ENCODE measurements at regions not wholly inside any gene's neighbourhood (a gene's known extent, or its start where the extent isn't known, plus 50 kb on each side); places are given as distances from the start of the nearest gene placed in this dataset.

DNA sequence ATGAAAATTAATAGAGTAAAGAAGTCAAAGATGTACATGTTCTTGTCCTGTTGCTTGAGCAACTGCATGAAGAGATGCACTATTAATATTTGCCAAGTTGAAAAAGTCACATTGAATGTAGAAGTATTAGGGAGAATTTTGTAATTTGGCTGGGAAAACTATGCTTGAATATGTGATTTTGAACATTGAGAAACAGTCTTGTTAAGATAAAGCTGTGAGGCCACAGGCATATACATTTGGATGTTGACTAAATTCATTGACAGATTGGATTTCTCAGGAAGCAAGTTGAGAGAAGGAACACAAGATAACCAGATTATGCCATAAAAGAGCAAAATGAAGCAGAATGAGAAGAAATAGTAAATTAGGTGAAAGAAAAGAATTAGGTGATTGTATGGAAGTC, 1777.5 kb upstream of the PCDH7 start:
- Histone ChIP-seq H3K27me3 (ENCODE audit: control insufficient read depth, insufficient read depth, low read length, poor library complexity, severe bottlenecking) (no peaks in the 10 kb centered on the region), H3K27ac (ENCODE audit: insufficient read depth, low read depth, low read length, poor library complexity, severe bottlenecking) (no peak overlapping the region)

DNA sequence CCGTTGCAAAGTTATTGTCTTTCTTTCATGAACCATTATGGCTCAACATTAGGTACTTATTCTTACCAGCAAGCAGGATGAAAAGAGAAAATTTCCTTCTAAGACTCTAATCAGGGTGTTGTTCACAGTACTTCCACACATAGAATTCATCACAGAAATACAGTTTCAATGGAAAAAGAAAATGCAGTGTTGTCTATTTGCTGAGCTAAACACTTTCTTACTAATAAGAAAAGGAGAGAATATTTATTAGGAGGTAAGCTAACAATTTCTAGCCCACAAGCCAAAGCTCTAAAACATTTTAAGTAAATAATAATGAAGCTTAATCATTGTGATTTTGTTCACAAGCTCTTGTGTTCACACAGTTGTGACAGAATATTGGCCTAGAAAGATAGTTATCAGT, 1772.8 kb upstream of the PCDH7 start:
- Histone ChIP-seq H3K9me3 (ENCODE audit: control insufficient read depth, low read length) (no peaks in the 10 kb centered on the region), H3K4me3 (ENCODE audit: insufficient read depth, low read depth, low read length) (no peak overlapping the region), H3K4me1 (ENCODE audit: control insufficient read depth, insufficient read depth, low read length) (no peaks in the 10 kb centered on the region), H3K36me3 (ENCODE audit: control insufficient read depth, insufficient read depth, low read length) (no peaks in the 10 kb centered on the region), H3K27ac (ENCODE audit: insufficient read depth, low read depth, low read length, poor library complexity, severe bottlenecking) (no peak overlapping the region), H3K27me3 (ENCODE audit: control insufficient read depth, insufficient read depth, low read length, poor library complexity, severe bottlenecking) (no peaks in the 10 kb centered on the region)
- 86 to 100% methylated on average over 1 of the region's 1 CpG for WGBS, 2 experiments

More for the DNA sequence above, 1777.5 kb upstream of the PCDH7 start:
- Histone ChIP-seq H3K9me3 (ENCODE audit: control insufficient read depth, low read length) (no peaks in the 10 kb centered on the region), H3K4me1 (ENCODE audit: control insufficient read depth, insufficient read depth, low read length) (no peaks in the 10 kb centered on the region), H3K4me3 (ENCODE audit: insufficient read depth, low read depth, low read length) (no peak overlapping the region), H3K36me3 (ENCODE audit: control insufficient read depth, insufficient read depth, low read length) (no peaks in the 10 kb centered on the region)

DNA sequence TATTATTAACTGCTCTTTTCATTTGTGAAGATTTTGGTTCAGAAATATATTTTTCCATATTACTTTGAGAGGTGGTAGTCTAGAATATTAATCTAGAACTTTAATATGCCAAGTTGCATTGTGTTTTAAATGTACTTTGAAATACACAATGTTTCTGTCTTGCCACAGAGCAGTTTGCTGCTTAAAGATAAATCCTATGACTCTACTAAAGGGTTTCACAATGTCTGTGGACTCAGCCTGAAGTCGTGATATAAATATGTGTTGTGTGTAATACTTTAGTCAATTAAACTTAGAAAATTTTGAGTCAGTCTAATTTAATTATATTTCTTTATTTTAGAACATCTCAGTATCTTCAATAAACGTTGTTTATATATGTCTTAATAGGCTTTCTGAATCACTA, 1771.7 kb upstream of the PCDH7 start:
- no peaks in the 10 kb centered on the region for H3K9me3 ChIP-seq (ENCODE audit: control insufficient read depth, low read length)
- H3K4me3 ChIP-seq (ENCODE audit: insufficient read depth, low read depth, low read length): no peak overlapping the region
- H3K27me3 ChIP-seq (ENCODE audit: control insufficient read depth, insufficient read depth, low read length, poor library complexity, severe bottlenecking): no peaks in the 10 kb centered on the region
- no CpG with 5 or more reads among the region's 2 CpGs for WGBS, 2 experiments
- H3K27ac ChIP-seq (ENCODE audit: insufficient read depth, low read depth, low read length, poor library complexity, severe bottlenecking): no peak overlapping the region
- H3K4me1 ChIP-seq (ENCODE audit: control insufficient read depth, insufficient read depth, low read length): no peaks in the 10 kb centered on the region
- H3K36me3 ChIP-seq (ENCODE audit: control insufficient read depth, insufficient read depth, low read length): no peaks in the 10 kb centered on the region

DNA sequence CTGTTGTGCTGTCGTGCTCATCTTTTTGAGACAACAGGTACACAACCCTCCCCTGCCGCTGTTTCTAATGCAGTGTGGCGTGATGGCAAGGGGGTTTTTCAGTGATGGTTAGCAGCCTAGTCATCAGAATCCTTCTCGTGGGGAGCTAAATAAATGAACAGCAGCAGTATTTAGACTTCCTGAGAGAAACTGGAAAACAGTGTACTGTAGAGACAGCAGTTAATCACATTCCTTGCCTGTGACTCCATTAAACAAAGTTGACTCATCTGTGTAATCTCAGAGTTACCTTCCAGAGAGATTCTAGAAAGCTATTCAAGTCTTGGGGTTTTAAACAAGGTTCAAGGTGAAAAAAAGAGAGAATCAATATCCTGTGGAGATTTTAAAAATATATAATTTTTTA, 1753.2 kb upstream of the PCDH7 start:
- Histone ChIP-seq H3K9me3 (ENCODE audit: control insufficient read depth, low read length) (no peaks in the 10 kb centered on the region), H3K4me3 (ENCODE audit: insufficient read depth, low read depth, low read length) (no peak overlapping the region), H3K4me1 (ENCODE audit: control insufficient read depth, insufficient read depth, low read length) (no peaks in the 10 kb centered on the region), H3K36me3 (ENCODE audit: control insufficient read depth, insufficient read depth, low read length) (no peaks in the 10 kb centered on the region), H3K27me3 (ENCODE audit: control insufficient read depth, insufficient read depth, low read length, poor library complexity, severe bottlenecking) (no peaks in the 10 kb centered on the region), H3K27ac (ENCODE audit: insufficient read depth, low read depth, low read length, poor library complexity, severe bottlenecking) (no peak overlapping the region)
- WGBS, 2 experiments: 85 to 89% methylated on average over 4 of the region's 4 CpGs

DNA sequence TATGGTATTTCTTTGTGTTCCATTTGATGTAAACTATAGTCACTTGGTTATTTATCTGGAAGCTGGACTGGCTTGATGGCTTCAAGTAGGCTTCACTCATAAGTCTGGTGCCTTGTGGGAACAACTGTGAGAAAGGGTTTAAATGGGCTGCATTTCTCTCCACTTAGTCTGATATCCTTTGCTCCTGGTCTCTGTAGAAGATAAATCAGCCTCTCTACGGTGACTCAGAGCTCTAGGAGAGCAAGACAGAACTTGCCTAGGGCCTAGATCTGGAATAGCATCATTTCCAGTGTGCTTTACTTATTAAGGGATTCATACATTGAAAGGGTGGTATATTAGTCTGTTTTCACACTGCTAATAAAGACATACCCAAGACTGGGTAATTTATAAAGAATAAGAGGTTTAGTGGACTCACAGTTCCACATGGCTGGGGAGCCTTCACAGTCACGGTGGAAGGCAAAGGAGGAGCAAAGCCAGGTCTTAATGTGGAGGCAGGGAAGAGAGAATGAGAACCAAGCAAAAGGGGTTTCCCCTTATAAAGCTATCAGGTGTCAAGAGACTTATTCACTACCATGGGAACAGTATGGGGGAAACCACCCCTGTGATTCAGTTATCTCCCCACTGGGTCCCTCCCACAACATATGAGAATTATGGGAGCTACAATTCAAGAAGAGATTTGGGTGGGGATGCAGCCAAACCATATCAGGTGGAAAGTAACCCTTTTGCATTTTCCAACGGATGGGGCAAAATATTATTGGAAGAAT, 1746.4 kb upstream of the PCDH7 start:
- WGBS, 2 experiments: 62% methylated on average over 3 of the region's 3 CpGs
- Histone ChIP-seq H3K4me3 (ENCODE audit: insufficient read depth, low read depth, low read length) (no peak overlapping the region), H3K27me3 (ENCODE audit: control insufficient read depth, insufficient read depth, low read length, poor library complexity, severe bottlenecking) (no peaks in the 10 kb centered on the region), H3K4me1 (ENCODE audit: control insufficient read depth, insufficient read depth, low read length) (no peaks in the 10 kb centered on the region), H3K9me3 (ENCODE audit: control insufficient read depth, low read length) (no peaks in the 10 kb centered on the region), H3K36me3 (ENCODE audit: control insufficient read depth, insufficient read depth, low read length) (no peaks in the 10 kb centered on the region), H3K27ac (ENCODE audit: insufficient read depth, low read depth, low read length, poor library complexity, severe bottlenecking) (no peak overlapping the region)

DNA sequence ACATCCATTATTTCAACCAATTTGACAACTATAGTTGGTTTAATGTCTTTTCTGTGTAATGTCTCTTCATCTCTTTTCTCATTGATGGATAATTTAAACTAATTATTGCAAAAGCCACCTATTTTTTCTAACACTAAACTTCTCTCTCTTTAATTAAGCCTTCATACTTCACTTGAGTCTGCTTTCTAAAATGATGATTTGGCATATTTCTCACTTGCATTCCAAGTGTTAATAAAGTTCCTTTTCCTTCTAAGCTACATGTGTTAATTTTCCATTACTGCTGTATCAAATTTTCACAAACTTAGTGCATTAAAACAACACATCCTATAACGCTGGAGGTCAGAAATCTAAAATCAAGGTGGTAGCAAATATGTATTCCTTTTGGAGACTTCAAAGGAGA, 1743.8 kb upstream of the PCDH7 start:
- H3K4me1 ChIP-seq (ENCODE audit: control insufficient read depth, insufficient read depth, low read length): no peaks in the 10 kb centered on the region
- no peaks in the 10 kb centered on the region for H3K27me3 ChIP-seq (ENCODE audit: control insufficient read depth, insufficient read depth, low read length, poor library complexity, severe bottlenecking)
- no peaks in the 10 kb centered on the region for H3K36me3 ChIP-seq (ENCODE audit: control insufficient read depth, insufficient read depth, low read length)
- no peak overlapping the region for H3K27ac ChIP-seq (ENCODE audit: insufficient read depth, low read depth, low read length, poor library complexity, severe bottlenecking)
- no peak overlapping the region for H3K4me3 ChIP-seq (ENCODE audit: insufficient read depth, low read depth, low read length)
- no peaks in the 10 kb centered on the region for H3K9me3 ChIP-seq (ENCODE audit: control insufficient read depth, low read length)
- WGBS, 2 experiments: 89 to 100% methylated on average over 1 of the region's 1 CpG

DNA sequence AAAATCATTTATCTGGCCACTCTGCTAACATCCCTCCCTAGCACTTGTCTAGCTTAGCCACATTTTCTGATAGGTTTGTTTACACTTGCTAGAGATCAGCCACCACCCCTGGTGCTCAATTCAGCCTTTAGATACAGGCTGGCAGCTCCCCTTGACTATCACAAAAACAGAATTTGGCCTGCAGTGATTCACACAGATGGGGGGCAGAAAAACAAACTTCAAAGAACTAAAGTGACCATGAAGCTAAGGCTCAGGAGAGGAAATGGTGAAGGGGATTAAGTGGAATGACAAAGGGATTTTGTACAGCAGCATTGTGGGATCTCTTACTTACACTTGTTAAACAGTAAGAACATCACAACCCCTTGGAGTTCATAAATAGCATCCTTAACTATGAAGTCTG, 1718.0 kb upstream of the PCDH7 start:
- Histone ChIP-seq H3K36me3 (ENCODE audit: control insufficient read depth, insufficient read depth, low read length) (no peaks in the 10 kb centered on the region), H3K27me3 (ENCODE audit: control insufficient read depth, insufficient read depth, low read length, poor library complexity, severe bottlenecking) (peaks cover 82% of the 10 kb centered on the region), H3K4me3 (ENCODE audit: insufficient read depth, low read depth, low read length) (no peak overlapping the region), H3K27ac (ENCODE audit: insufficient read depth, low read depth, low read length, poor library complexity, severe bottlenecking) (no peak overlapping the region), H3K4me1 (ENCODE audit: control insufficient read depth, insufficient read depth, low read length) (no peaks in the 10 kb centered on the region), H3K9me3 (ENCODE audit: control insufficient read depth, low read length) (no peaks in the 10 kb centered on the region)

DNA sequence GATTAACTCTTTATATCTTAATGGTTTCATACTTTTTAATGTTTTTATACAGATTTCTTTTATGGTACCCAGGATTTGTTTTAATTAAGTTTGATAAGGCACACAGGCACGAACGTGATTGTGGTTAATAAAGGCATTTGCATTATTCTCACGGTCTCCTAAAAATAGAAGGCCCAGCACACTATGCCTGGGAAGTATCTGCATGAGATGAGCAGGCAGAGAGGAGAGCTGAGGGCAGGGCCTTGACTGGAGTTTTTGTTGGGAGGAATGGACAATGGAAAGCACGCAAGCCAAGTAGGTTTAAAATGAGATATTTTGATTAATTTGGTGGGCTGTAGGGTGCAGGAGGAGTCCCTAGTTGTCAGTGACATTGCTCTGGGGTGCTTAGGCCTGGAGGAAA, 1714.3 kb upstream of the PCDH7 start:
- no peaks in the 10 kb centered on the region for H3K9me3 ChIP-seq (ENCODE audit: control insufficient read depth, low read length)
- no peaks in the 10 kb centered on the region for H3K4me1 ChIP-seq (ENCODE audit: control insufficient read depth, insufficient read depth, low read length)
- H3K4me3 ChIP-seq (ENCODE audit: insufficient read depth, low read depth, low read length): no peak overlapping the region
- no peaks in the 10 kb centered on the region for H3K36me3 ChIP-seq (ENCODE audit: control insufficient read depth, insufficient read depth, low read length)
- peaks cover 62% of the 10 kb centered on the region for H3K27me3 ChIP-seq (ENCODE audit: control insufficient read depth, insufficient read depth, low read length, poor library complexity, severe bottlenecking)
- WGBS, 2 experiments: 94 to 98% methylated on average over 4 of the region's 4 CpGs
- no peak overlapping the region for H3K27ac ChIP-seq (ENCODE audit: insufficient read depth, low read depth, low read length, poor library complexity, severe bottlenecking)

DNA sequence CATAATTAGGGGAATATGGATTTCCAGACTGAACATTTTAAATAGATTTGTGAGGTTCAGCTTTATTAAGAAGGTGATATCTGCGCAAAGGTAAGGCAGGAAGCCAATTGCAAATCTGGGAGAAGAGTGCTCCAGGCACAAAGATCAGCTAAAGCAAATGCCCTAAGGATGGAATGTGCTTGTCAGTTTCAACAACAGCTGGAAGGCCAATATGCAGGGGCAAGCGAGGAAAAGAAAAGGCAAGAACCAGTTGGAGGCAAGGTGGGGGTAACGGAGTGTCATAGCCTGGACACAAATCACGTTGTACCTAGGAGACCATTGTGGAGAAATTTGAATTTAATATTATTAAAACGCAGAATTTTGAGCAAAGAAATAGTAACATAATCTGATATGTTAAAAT, 1710.3 kb upstream of the PCDH7 start:
- peaks cover 30% of the 10 kb centered on the region for H3K27me3 ChIP-seq (ENCODE audit: control insufficient read depth, insufficient read depth, low read length, poor library complexity, severe bottlenecking)
- no peaks in the 10 kb centered on the region for H3K4me1 ChIP-seq (ENCODE audit: control insufficient read depth, insufficient read depth, low read length)
- H3K27ac ChIP-seq (ENCODE audit: insufficient read depth, low read depth, low read length, poor library complexity, severe bottlenecking): no peak overlapping the region
- 44 to 50% methylated on average over 3 to 4 of the region's 5 CpGs for WGBS, 2 experiments
- no peaks in the 10 kb centered on the region for H3K36me3 ChIP-seq (ENCODE audit: control insufficient read depth, insufficient read depth, low read length)
- H3K9me3 ChIP-seq (ENCODE audit: control insufficient read depth, low read length): no peaks in the 10 kb centered on the region
- no peak overlapping the region for H3K4me3 ChIP-seq (ENCODE audit: insufficient read depth, low read depth, low read length)

DNA sequence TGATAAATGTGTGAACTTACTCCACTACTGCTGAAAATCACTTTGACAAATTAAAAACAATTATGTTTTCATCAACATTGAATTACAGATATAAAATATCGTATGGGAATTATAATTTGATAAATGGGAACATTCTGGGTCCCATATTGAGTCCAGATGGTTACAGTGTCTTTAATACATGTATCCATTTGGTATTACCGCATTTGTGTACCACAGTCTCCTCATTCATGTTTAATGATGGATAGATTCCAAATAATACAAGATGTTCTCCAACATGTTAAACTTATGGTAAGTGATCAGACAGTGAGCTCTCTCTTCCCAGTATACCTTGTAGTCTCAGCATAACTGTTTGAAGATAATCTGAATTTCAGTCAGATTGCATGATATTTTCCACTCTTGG, 1706.8 kb upstream of the PCDH7 start:
- Histone ChIP-seq H3K27me3 (ENCODE audit: control insufficient read depth, insufficient read depth, low read length, poor library complexity, severe bottlenecking) (peaks cover 5% of the 10 kb centered on the region), H3K36me3 (ENCODE audit: control insufficient read depth, insufficient read depth, low read length) (no peaks in the 10 kb centered on the region), H3K4me3 (ENCODE audit: insufficient read depth, low read depth, low read length) (no peak overlapping the region), H3K4me1 (ENCODE audit: control insufficient read depth, insufficient read depth, low read length) (no peaks in the 10 kb centered on the region), H3K9me3 (ENCODE audit: control insufficient read depth, low read length) (no peaks in the 10 kb centered on the region), H3K27ac (ENCODE audit: insufficient read depth, low read depth, low read length, poor library complexity, severe bottlenecking) (no peak overlapping the region)
- WGBS, 2 experiments: 89% methylated on average over 1 of the region's 2 CpGs; no CpG with 5 or more reads in 1 of the 2 experiments

DNA sequence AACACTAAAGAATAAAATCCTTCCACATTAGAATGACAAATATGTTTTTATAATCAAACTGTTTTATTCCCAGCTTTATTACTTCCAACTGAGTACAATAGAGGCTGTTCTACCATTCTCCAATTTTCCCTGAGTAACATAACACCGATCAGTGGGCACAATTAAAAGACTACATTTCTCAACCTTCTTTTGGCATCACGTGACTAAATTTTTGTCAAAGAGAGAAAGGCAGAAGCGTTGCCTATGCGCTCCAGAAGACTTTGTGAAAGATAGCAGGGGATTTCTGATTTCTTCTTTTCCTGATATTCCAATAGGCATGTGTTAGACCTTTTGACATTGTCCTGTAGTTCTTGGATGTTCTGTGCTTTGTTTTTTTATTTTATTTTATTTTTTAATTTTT, 1705.6 kb upstream of the PCDH7 start:
- H3K27me3 ChIP-seq (ENCODE audit: control insufficient read depth, insufficient read depth, low read length, poor library complexity, severe bottlenecking): no peaks in the 10 kb centered on the region
- H3K36me3 ChIP-seq (ENCODE audit: control insufficient read depth, insufficient read depth, low read length): no peaks in the 10 kb centered on the region
- H3K27ac ChIP-seq (ENCODE audit: insufficient read depth, low read depth, low read length, poor library complexity, severe bottlenecking): no peak overlapping the region
- no peak overlapping the region for H3K4me3 ChIP-seq (ENCODE audit: insufficient read depth, low read depth, low read length)
- H3K4me1 ChIP-seq (ENCODE audit: control insufficient read depth, insufficient read depth, low read length): no peaks in the 10 kb centered on the region
- no peaks in the 10 kb centered on the region for H3K9me3 ChIP-seq (ENCODE audit: control insufficient read depth, low read length)
- WGBS, 2 experiments: 87 to 98% methylated on average over 4 of the region's 4 CpGs

Measured in ectodermal cell (in vitro differentiated cells).